Activated naive CD8-positive, alpha-beta T cell treated with anti-CD3 and anti-CD28 coated beads, Interleukin-2, amount 10 ng/mL, durations not matched to agents 7 days and 5 days (primary cell): ENCODE measurements at regions not wholly inside any gene's neighbourhood (a gene's known extent, or its start where the extent isn't known, plus 50 kb on each side); places are given as distances from the start of the nearest gene placed in this dataset.

Experiments
- ATAC-seq: fragments of 150-1000 bp; cut with Tn5 transposase; one replicate; pipeline ENCODE4 v1.10.0; 2021; ENCODE audit warnings: low read depth, moderate library complexity
- POLR2A ChIA-PET: fragments of 350-600 bp; sonication (Branson Sonifier 250); formaldehyde crosslinking; loops from one replicate; lab custom pipeline; 2021; ENCODE audit warnings: antibody characterized with exemption; lab: Charles Lee
- DNase-seq: peaks from one replicate; pipeline ENCODE4 v3.0.0; 2021
- H3K27ac Mint-ChIP-seq: one replicate; pipeline ENCODE4 v1.8.0; 2022; ENCODE audit warnings: mild to moderate bottlenecking, mixed read lengths
- H3K27me3 Mint-ChIP-seq: one replicate; pipeline ENCODE4 v1.8.0; 2022; ENCODE audit warnings: mild to moderate bottlenecking, moderate library complexity, mixed read lengths
- H3K36me3 Mint-ChIP-seq: one replicate; pipeline ENCODE4 v1.8.0; 2021; ENCODE audit warnings: mild to moderate bottlenecking, mixed read lengths
- H3K4me1 Mint-ChIP-seq: one replicate; pipeline ENCODE4 v1.8.0; 2021; ENCODE audit warnings: mixed read lengths
- H3K4me3 Mint-ChIP-seq: one replicate; pipeline ENCODE4 v1.8.0; 2022; ENCODE audit warnings: mild to moderate bottlenecking, moderate library complexity, mixed read lengths
- H3K9me3 Mint-ChIP-seq: one replicate; pipeline ENCODE4 v1.8.0; 2021; ENCODE audit warnings: mixed read lengths

DNA sequence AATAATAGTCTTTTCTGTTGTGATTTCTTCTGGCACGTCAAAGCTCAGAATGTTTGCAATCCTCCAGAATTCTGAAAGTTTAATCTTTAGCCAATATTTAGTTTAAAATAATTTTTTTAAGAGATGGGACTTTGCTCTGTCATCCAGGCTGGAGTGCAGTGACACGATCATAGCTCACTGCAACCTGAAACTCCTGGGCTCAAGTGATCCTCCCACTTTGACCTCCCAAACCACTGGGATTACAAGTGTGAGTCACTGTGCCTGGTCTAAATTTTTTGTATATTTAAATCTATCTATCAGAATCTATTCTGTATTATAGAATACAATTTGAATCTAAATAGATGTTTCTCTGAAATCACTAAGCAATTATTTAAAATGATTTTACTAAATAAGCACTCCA, 572.7 kb downstream of the VRK1 start:
- no peak for ATAC-seq
- Mint-ChIP-seq H3K27ac (no peak overlapping the region), H3K4me1 (peaks cover 1% of the 10 kb centered on the region), H3K4me3 (no peak overlapping the region), H3K27me3 (peaks cover 5% of the 10 kb centered on the region), H3K9me3 (no peaks in the 10 kb centered on the region), H3K36me3 (no peaks in the 10 kb centered on the region)
- POLR2A ChIA-PET: no interaction called here
- no peak for DNase-seq

DNA sequence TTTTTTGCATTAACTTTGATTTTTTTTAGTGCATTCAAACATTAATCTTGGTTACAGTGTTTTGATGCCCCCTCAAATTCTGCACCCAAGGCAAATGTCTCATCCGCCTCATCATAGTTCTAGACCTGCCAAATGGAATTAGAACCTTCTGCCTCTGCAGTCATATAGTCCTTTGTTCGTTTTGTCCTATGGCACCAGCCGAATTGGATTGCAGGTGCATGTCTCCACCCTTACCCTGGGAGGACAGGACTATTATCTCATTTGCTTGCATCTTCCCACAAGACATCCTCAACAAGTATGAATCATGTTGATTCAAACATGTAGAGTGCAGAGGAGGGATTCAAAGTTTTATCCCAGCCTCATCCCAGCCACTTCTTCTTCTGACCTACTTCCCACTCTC, 579.1 kb downstream of the VRK1 start:
- Mint-ChIP-seq H3K36me3 (no peaks in the 10 kb centered on the region), H3K27ac (no peak overlapping the region), H3K4me3 (no peak overlapping the region), H3K27me3 (peaks cover 27% of the 10 kb centered on the region), H3K9me3 (no peaks in the 10 kb centered on the region), H3K4me1 (peaks cover 42% of the 10 kb centered on the region)
- DNase-seq (no peak), ATAC-seq (no peak)
- POLR2A ChIA-PET: no interaction called here

DNA sequence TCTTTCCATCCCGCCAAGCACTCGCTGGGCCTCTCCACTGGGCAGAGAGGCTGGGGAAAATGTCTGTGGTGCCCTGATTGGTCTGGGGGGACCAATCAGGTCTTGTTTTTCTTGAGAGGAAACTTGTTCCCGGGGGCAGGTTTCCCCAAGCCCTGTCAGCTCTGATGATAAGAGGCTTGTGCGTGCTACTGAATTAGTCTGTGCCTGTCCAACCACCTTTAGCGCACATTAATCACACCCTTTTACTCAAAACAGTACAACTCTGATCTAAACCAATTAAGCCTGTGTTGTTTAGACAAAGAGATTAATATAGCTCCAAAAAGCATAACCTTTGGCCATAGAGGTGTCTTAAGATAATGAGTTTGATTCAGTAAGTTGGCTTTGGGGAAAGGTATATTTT, 580.4 kb downstream of the VRK1 start:
- Mint-ChIP-seq H3K36me3 (peaks cover 4% of the 10 kb centered on the region), H3K27me3 (peaks cover 32% of the 10 kb centered on the region), H3K4me1 (peaks cover 50% of the 10 kb centered on the region)

DNA sequence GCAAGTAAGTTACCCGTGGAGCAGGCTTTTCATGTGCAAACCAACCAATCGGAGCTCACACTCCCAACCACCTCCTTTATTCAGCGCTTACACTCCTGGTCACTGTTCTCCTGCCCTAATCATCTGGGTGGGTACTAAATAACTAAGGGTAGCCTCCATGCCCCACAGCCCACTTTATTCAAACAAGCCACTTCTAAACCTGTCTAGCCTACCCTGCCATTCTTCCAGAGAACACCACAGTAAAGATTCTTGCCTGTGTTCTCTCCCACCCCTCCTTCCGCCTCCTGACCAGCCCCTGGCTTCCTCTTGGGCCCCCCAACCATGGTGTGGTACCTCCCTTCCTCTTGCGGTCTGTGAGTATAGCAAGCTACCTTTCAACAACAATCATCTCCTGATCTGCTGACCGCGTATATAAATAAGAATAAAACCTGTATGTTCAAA, 581.9 kb downstream of the VRK1 start:
- Mint-ChIP-seq H3K4me1 (peaks cover 49% of the 10 kb centered on the region), H3K27ac (peak overlapping the region; percentile 70), H3K27me3 (peaks cover 28% of the 10 kb centered on the region), H3K9me3 (no peaks in the 10 kb centered on the region), H3K36me3 (peaks cover 4% of the 10 kb centered on the region), H3K4me3 (peak overlapping the region; percentile 78)
- POLR2A ChIA-PET: interaction anchor here (0.6 kb wide), 1 partner anchor 12 kb away, joined by 3 read pairs; no protein-coding TSS in a partner anchor
- ATAC-seq (peak; percentile 59), DNase-seq (peak; percentile 59)

More for the DNA sequence above, 580.4 kb downstream of the VRK1 start:
- POLR2A ChIA-PET: interaction anchor here (0.8 kb wide), 1 partner anchor 81 kb away, joined by 3 read pairs; no protein-coding TSS in a partner anchor
- Mint-ChIP-seq H3K27ac (no peak overlapping the region), H3K9me3 (no peaks in the 10 kb centered on the region), H3K4me3 (no peak overlapping the region)
- DNase-seq (no peak), ATAC-seq (no peak)

DNA sequence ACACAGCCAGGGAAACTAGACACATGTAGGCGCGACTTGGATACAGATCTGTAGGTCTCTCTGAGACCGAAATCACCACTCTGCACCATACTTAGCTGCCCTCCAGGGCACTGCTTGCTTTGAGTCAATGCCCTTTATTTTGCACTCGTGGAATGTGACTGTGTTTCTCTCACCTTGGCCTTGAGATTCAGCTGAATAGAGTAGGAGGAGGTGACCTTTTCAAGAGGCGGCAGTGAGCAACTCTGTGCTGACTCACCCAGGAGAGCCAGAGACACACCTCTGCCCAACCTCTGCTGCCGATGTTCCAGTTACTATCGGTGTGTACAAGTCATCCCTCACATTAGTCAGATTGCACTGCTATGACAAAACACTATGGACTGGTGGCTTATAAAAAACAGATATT, 583.4 kb downstream of the VRK1 start:
- no peak overlapping the region for H3K27ac Mint-ChIP-seq
- ATAC-seq (peak; percentile 31), DNase-seq (no peak)
- peaks cover 4% of the 10 kb centered on the region for H3K36me3 Mint-ChIP-seq
- H3K4me1 Mint-ChIP-seq: peaks cover 49% of the 10 kb centered on the region
- peaks cover 28% of the 10 kb centered on the region for H3K27me3 Mint-ChIP-seq
- POLR2A ChIA-PET: interaction anchor here (1.3 kb wide), 1 partner anchor 78 kb away, joined by 4 read pairs; no protein-coding TSS in a partner anchor
- peaks cover 2% of the 10 kb centered on the region for H3K9me3 Mint-ChIP-seq
- no peak overlapping the region for H3K4me3 Mint-ChIP-seq

DNA sequence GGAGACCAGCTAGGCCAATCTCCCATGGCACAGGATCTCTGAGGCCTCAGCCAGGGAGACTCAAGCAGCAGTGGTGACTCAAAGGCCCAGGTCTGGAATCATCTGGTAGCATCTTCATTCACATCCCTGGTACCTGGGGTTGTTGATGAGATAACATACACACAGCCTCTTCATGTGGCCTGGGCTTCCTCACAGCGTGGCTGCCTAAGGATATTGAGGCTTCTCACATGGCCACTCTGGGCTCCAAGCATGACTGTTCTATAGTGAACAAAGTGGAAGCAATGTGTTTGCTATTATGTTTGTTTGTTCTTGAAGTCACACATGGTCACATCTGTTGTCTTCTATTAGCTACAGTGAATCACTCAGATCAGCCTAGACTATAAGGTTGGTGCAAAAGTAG, 584.1 kb downstream of the VRK1 start:
- DNase-seq (peak; percentile 41), ATAC-seq (peak; percentile 67)
- Mint-ChIP-seq H3K36me3 (peaks cover 4% of the 10 kb centered on the region), H3K4me3 (no peak overlapping the region), H3K9me3 (peaks cover 2% of the 10 kb centered on the region), H3K4me1 (peaks cover 49% of the 10 kb centered on the region), H3K27ac (no peak overlapping the region), H3K27me3 (peaks cover 22% of the 10 kb centered on the region)
- POLR2A ChIA-PET: interaction anchor here (1.3 kb wide), 1 partner anchor 77 kb away, joined by 4 read pairs; no protein-coding TSS in a partner anchor

DNA sequence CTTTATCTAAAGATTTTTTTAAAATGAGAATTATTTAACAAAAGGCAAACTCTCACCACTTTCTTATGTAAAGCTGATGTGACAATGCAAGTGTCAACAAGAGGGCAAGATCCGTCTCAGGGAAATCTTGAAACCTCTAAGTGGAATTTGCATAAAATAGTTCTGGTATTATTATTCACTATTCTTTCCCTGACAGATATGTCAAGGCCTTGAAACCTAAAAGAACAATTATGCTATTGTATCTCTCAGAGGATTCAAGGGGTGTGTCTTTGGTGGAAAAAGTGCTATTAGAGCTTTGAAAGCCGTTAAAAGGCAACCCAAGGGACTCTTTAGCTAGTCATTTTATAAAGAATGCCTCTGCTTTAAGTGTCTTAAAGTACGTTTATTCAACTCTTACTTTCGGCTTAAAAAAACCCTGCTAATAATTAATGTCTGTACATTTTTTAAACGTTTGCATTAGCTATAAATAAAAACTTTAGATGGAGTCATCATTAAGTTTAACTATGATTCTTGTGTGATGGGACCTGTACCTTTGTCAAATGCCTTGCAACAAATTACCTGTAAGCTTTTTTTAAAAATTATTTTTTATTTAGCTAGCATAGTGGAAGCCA, 585.5 kb downstream of the VRK1 start:
- POLR2A ChIA-PET: no interaction called here
- DNase-seq: no peak
- ATAC-seq: no peak
- Mint-ChIP-seq H3K27ac (no peak overlapping the region), H3K4me3 (no peak overlapping the region), H3K36me3 (peaks cover 4% of the 10 kb centered on the region), H3K9me3 (peaks cover 2% of the 10 kb centered on the region), H3K4me1 (peaks cover 42% of the 10 kb centered on the region), H3K27me3 (peaks cover 14% of the 10 kb centered on the region)

DNA sequence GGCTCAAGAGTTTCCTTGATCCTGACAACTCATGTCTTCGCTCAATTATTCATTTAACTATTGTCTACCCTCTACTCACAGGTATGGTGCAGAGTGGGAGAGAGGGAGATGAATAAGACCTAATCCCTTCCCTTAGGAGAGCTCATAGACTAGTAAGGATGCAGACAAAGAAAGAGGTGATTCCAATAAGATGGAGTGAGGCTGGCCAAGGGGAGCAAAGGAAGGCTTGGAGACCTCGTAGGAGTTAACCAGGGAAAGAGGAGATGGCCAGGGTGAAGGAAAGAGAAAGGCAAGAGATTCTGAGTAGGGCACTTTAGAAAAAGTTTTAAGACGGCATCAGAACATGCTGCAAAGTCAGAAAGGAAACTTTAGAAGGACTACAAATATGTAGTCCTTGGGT, 588.5 kb downstream of the VRK1 start:
- H3K4me3 Mint-ChIP-seq: no peak overlapping the region
- H3K27me3 Mint-ChIP-seq: peaks cover 9% of the 10 kb centered on the region
- ATAC-seq: no peak
- POLR2A ChIA-PET: no interaction called here
- no peak overlapping the region for H3K27ac Mint-ChIP-seq
- H3K4me1 Mint-ChIP-seq: peaks cover 13% of the 10 kb centered on the region
- H3K9me3 Mint-ChIP-seq: peaks cover 2% of the 10 kb centered on the region
- DNase-seq: no peak
- H3K36me3 Mint-ChIP-seq: peaks cover 4% of the 10 kb centered on the region

DNA sequence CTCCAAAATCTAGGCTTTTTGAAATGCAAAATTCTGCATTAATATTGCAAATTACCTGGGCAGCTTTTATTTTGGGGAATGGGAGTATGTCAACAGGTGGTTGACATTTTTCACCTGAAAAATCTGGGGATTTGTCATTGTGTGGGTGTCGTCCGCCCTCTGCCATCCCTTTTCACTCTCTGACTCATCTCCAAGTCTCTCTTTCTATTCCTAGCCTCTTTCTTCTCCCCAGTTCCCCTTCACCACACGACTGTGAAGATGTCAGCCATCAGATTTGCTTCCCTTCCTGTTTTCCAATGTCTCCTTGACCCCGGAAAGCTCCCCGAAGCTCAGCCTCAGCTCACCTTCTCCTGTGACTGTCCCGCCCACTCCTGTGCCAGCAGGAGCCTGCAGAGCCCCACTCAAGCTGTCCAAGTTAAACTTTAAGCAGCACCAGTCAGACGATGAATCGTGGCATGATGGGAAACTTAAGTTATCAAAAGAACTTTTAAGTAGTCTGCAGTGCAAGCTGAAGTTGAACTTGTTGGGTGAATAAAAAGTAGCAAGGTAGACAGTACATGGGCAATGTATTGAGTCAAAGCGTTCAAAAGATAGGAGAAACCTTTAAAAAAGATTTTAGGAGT, 590.2 kb downstream of the VRK1 start:
- H3K27me3 Mint-ChIP-seq: peaks cover 7% of the 10 kb centered on the region
- ATAC-seq: no peak
- POLR2A ChIA-PET: no interaction called here

DNA sequence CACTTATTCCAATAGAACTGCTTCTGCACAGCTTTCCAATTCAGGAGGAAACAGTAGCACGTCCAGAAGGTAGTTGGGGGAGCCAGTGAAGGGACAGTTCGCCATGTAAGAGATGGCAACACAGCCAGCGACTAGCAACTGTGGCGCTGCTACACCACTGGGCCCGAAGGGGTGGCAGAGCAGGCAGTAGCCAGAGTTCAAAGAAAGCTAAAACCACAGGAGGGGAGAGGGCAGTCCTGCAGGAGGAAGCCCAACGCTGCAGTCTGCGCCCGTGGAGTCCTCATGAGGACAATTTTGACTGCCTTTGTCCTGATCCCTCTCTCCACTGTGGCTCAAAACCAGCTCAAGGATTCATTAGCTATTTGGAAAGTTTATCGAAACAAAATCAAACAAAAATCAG, 591.2 kb downstream of the VRK1 start:
- Mint-ChIP-seq H3K36me3 (no peaks in the 10 kb centered on the region), H3K9me3 (peaks cover 2% of the 10 kb centered on the region), H3K4me1 (no peaks in the 10 kb centered on the region), H3K4me3 (no peak overlapping the region), H3K27me3 (peaks cover 7% of the 10 kb centered on the region), H3K27ac (no peak overlapping the region)
- POLR2A ChIA-PET: no interaction called here
- ATAC-seq (no peak), DNase-seq (no peak)

More for the DNA sequence above, 590.2 kb downstream of the VRK1 start:
- no peak for DNase-seq
- no peak overlapping the region for H3K27ac Mint-ChIP-seq
- no peaks in the 10 kb centered on the region for H3K36me3 Mint-ChIP-seq
- no peaks in the 10 kb centered on the region for H3K4me1 Mint-ChIP-seq
- peaks cover 2% of the 10 kb centered on the region for H3K9me3 Mint-ChIP-seq
- H3K4me3 Mint-ChIP-seq: no peak overlapping the region

DNA sequence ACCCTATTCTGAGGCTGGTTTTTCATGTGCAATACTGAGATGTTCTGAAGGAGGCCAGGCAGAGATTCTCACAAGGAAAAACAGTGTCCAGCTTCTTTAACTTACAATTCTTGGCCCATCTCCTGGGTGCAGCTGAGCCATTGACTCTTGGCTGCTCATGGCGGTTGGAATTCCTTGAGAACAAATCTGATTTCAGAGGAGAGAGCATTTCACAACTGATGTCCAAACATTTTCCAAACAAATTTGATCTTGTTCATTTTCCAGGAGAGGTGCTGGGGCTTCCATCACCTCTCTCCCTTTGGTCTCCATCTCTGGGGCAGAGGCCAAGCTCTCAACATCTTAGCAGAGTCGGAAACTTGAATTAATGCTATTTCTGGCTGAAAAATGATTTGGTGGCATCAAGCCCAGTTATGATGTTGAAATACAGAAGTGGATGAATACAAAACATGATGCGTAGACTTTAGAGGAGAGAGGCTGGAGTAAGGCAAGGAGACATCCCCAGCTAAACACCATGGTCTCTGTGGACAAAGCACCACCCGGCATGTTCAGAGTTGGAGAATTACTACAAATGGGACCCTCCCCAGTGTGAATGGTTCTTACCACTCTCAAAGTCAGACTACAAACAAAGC, 593.0 kb downstream of the VRK1 start:
- ATAC-seq (no peak), DNase-seq (no peak)
- POLR2A ChIA-PET: no interaction called here
- Mint-ChIP-seq H3K36me3 (no peaks in the 10 kb centered on the region), H3K27me3 (peaks cover 7% of the 10 kb centered on the region), H3K4me3 (no peak overlapping the region), H3K9me3 (no peaks in the 10 kb centered on the region), H3K27ac (no peak overlapping the region), H3K4me1 (no peaks in the 10 kb centered on the region)

DNA sequence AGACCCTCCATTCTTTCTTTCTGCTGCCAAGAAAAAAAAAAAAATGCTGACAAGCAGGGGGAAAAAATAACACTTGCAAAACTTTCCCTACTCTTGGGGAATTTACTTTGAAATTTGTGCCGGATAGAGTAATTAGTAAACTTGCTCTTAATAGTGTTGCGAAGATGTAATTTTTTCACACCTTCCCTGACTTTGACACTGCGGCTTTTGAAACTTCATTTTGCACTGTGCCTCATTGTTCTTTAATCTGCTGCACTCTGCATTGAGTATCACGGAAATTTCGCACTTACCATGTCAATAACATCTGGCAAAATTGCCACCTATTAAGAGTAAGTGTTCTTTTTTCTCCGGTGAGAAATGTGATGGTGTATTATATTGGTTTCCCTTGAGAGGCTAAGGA, 596.1 kb downstream of the VRK1 start:
- Mint-ChIP-seq H3K36me3 (no peaks in the 10 kb centered on the region), H3K27ac (no peak overlapping the region), H3K9me3 (no peaks in the 10 kb centered on the region), H3K27me3 (peaks cover 4% of the 10 kb centered on the region), H3K4me1 (peaks cover 1% of the 10 kb centered on the region), H3K4me3 (no peak overlapping the region)
- ATAC-seq (no peak), DNase-seq (no peak)
- POLR2A ChIA-PET: no interaction called here

DNA sequence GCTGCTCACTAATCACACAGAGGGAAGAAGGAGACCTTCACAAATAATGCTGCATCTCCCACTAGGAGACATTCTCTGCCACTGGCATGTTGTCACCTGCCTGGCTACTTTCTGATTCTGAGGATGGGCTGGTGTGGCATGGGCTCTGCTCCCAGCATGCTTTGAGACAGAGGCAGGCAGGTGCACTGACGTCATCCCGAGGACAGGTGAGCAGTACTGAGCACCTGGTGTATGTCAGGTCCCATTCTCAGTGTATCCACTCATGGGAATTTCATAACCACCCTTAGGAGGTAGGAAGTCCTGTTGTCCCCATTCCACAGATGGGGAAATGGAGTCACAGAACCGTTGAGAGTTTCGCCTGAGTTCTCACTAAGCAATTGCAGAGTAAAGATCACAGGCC, 597.9 kb downstream of the VRK1 start:
- Mint-ChIP-seq H3K36me3 (peaks cover 2% of the 10 kb centered on the region), H3K4me3 (no peak overlapping the region), H3K4me1 (peaks cover 1% of the 10 kb centered on the region), H3K27ac (no peak overlapping the region), H3K9me3 (peaks cover 1% of the 10 kb centered on the region), H3K27me3 (peaks cover 3% of the 10 kb centered on the region)
- DNase-seq: no peak
- ATAC-seq: no peak
- POLR2A ChIA-PET: no interaction called here

DNA sequence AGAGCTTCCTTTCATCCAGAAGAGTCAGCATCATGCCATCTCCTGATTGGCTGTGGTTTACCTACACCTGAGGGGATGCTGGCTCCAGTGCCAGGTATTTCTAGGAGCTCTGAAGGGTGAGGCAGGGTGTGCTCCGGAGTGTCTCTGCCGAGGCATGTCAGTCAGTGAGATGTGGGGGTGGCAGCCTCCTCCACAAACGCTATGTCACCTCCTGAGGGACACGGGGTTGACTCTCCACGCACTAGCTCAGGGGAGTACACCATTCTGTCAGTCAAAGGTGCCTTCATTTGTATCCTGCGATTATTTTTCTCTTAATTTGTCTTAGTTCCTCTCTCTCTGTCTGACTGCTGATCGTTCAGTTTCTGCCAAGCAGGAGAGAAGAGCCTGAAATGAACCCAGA, 604.5 kb downstream of the VRK1 start:
- no peak for ATAC-seq
- no peak overlapping the region for H3K27ac Mint-ChIP-seq
- no peak overlapping the region for H3K4me3 Mint-ChIP-seq
- H3K36me3 Mint-ChIP-seq: peaks cover 2% of the 10 kb centered on the region
- H3K4me1 Mint-ChIP-seq: peaks cover 8% of the 10 kb centered on the region
- POLR2A ChIA-PET: no interaction called here
- peaks cover 1% of the 10 kb centered on the region for H3K9me3 Mint-ChIP-seq
- H3K27me3 Mint-ChIP-seq: no peaks in the 10 kb centered on the region
- DNase-seq: no peak
